HepG2 (cell line): ENCODE measurements at regions not wholly inside any gene's neighbourhood (a gene's known extent, or its start where the extent isn't known, plus 50 kb on each side); places are given as distances from the start of the nearest gene placed in this dataset.

Source experiments
- ATAC-seq: fragments of 200-7000 bp; cut with Tn5 transposase; 3 replicates; pipeline ENCODE4 v1.9.1; 2020; ENCODE audit warnings: mild to moderate bottlenecking, moderate library complexity
- BruUV-seq: library from RNA; stranded (reverse); fragments of 400-500 nt; replicated peaks from 2 replicates; lab custom pipeline; 2021; lab: Mats Ljungman, UMichigan
- CTCF ChIA-PET: fragments of 300-600 bp; formaldehyde crosslinking; extraction: SDS; loops from one replicate; lab custom pipeline; 2021; ENCODE audit warnings: low total read pairs, inconsistent platforms, low intra/inter-chr PET ratio; lab: Yijun Ruan, JAX
- POLR2A ChIA-PET: fragments of 350-600 bp; sonication (Branson Sonifier 250); formaldehyde crosslinking; loops from one replicate; lab custom pipeline; 2020; ENCODE audit warnings: antibody characterized with exemption, inconsistent platforms; lab: Yijun Ruan, JAX
- DNase-seq: peaks from one replicate; pipeline ENCODE4 v3.0.0-alpha.2; 2015; ENCODE audit warnings: low spot score
- FAIRE-seq: peaks from 3 replicates; lab custom pipeline; 2011; peaks lifted over from hg19 to GRCh38; lab: Jason Lieb, UNC
- H2AFZ ChIP-seq: one replicate; pipeline ENCODE4 v1.6.1; 2011; ENCODE audit warnings: low read length, inconsistent platforms
- H3K27ac ChIP-seq: fragments of 300-600 bp; 3 replicates; pipeline ENCODE4 v1.8.0; 2011; ENCODE audit warnings: mixed run types, mild to moderate bottlenecking, mixed read lengths, low read length, inconsistent platforms; ENCODE audit not compliant: insufficient read depth; ENCODE audit errors: extremely low read length
- H3K27me3 ChIP-seq, 2 experiments: fragments of 200-600 bp in 1 of 2; 2 replicates in 1 of 2; 3 replicates in 1 of 2; pipeline versions ENCODE4 v1.6.0 to v1.8.0; 2011; ENCODE audit warnings: low read length in 2 of 2, mild to moderate bottlenecking in 2 of 2, moderate library complexity in 2 of 2, inconsistent platforms in 1 of 2; ENCODE audit not compliant: insufficient read depth in 2 of 2, control insufficient read depth in 1 of 2
- H3K36me3 ChIP-seq, 2 experiments: fragments of 200-600 bp in 1 of 2; replicated peaks in 1 of 2; 2 replicates in 1 of 2; 3 replicates in 1 of 2; pipeline versions ENCODE4 v1.5.1 to v1.8.0; 2011; ENCODE audit warnings: low read length in 2 of 2, inconsistent platforms in 1 of 2; ENCODE audit not compliant: insufficient read depth in 2 of 2, control insufficient read depth in 1 of 2
- H3K4me1 ChIP-seq: 2 replicates; pipeline ENCODE4 v1.5.1; 2012; ENCODE audit warnings: low read length, inconsistent platforms; ENCODE audit not compliant: insufficient read depth
- H3K4me2 ChIP-seq: 2 replicates; pipeline ENCODE4 v1.6.0; 2011; ENCODE audit warnings: low read depth, low read length, inconsistent platforms
- H3K4me3 ChIP-seq, 3 experiments: fragments of 200-600 bp in 1 of 3; sonication (generic), shearing (Covaris generic) in 1 of 3; replicated peaks in 1 of 3; 2 replicates each; pipeline ENCODE4 v1.5.1; 2011 to 2016; ENCODE audit warnings: low read length in 3 of 3, inconsistent platforms in 2 of 3, low read depth in 2 of 3, mild to moderate bottlenecking in 2 of 3, control low read depth in 1 of 3, mixed read lengths in 1 of 3; ENCODE audit not compliant: insufficient read depth in 1 of 3
- H3K79me2 ChIP-seq: one replicate; pipeline ENCODE4 v1.6.1; 2011; ENCODE audit warnings: low read length, inconsistent platforms; ENCODE audit not compliant: insufficient read depth
- H3K9ac ChIP-seq: 2 replicates; pipeline ENCODE4 v1.6.0; 2011; ENCODE audit warnings: mild to moderate bottlenecking, low read depth, low read length, inconsistent platforms; ENCODE audit not compliant: insufficient read depth
- H3K9me3 ChIP-seq: 2 replicates; pipeline ENCODE4 v1.5.1; 2012; ENCODE audit warnings: mild to moderate bottlenecking, low read length
- H4K20me1 ChIP-seq: 2 replicates; pipeline ENCODE4 v1.6.0; 2011; ENCODE audit warnings: inconsistent platforms, mild to moderate bottlenecking, low read length, moderate library complexity; ENCODE audit not compliant: insufficient read depth
- IKZF1 ChIP-seq: fragments of 450-650 bp; IDR thresholded peaks from 2 replicates; pipeline ENCODE4 v1.7.1; 2016
- KLF16 ChIP-seq, 2 experiments: sonication (generic) in 1 of 2; formaldehyde crosslinking in 1 of 2; IDR thresholded peaks; 2 replicates each; pipeline versions ENCODE4 v1.6.1 to v1.8.0; 2016 to 2023; ENCODE audit warnings: missing genetic modification reagents in 2 of 2, missing compliant biosample characterization in 1 of 2
- MTF2 ChIP-seq: sonication (generic); formaldehyde crosslinking; IDR thresholded peaks from 2 replicates; pipeline ENCODE4 v1.5.0; 2020; ENCODE audit warnings: missing genetic modification reagents, borderline replicate concordance
- PAX8 ChIP-seq: sonication (generic); formaldehyde crosslinking; IDR thresholded peaks from 2 replicates; pipeline ENCODE4 v1.8.0; 2022; ENCODE audit warnings: mild to moderate bottlenecking, missing genetic modification reagents, borderline replicate concordance
- SNAI1 ChIP-seq: sonication (generic); formaldehyde crosslinking; IDR thresholded peaks from 2 replicates; pipeline ENCODE4 v1.5.0; 2020; ENCODE audit warnings: mild to moderate bottlenecking, missing genetic modification reagents, borderline replicate concordance
- TBX3 ChIP-seq: fragments of 450-650 bp; IDR thresholded peaks from 2 replicates; pipeline ENCODE4 v1.6.1; 2017; ENCODE audit warnings: antibody characterized with exemption, mild to moderate bottlenecking, inconsistent platforms, borderline replicate concordance
- ZNF430 ChIP-seq: sonication (generic); formaldehyde crosslinking; IDR thresholded peaks from 2 replicates; pipeline ENCODE4 v1.9.0; 2021; ENCODE audit warnings: mild to moderate bottlenecking, missing genetic modification reagents
- ZNF556 ChIP-seq: sonication (generic); formaldehyde crosslinking; IDR thresholded peaks from 2 replicates; pipeline ENCODE4 v1.4.0; 2020; ENCODE audit warnings: mild to moderate bottlenecking, missing genetic modification reagents, borderline replicate concordance
- ZNF609 ChIP-seq: sonication (generic); formaldehyde crosslinking; IDR thresholded peaks from 2 replicates; pipeline ENCODE4 v1.4.0; 2020; ENCODE audit warnings: mild to moderate bottlenecking, missing genetic modification reagents, borderline replicate concordance
- ZNF713 ChIP-seq: sonication (generic); formaldehyde crosslinking; IDR thresholded peaks from 2 replicates; pipeline ENCODE4 v1.4.0; 2020; ENCODE audit warnings: mild to moderate bottlenecking, missing genetic modification reagents
- ZNF773 ChIP-seq: sonication (generic); formaldehyde crosslinking; IDR thresholded peaks from 2 replicates; pipeline ENCODE4 v1.4.0; 2020; ENCODE audit warnings: missing genetic modification reagents, borderline replicate concordance
- ZNF777 ChIP-seq: sonication (generic); formaldehyde crosslinking; IDR thresholded peaks from 2 replicates; pipeline ENCODE4 v1.4.0; 2020; ENCODE audit warnings: missing genetic modification reagents
- WGBS: methylation state at CpG from one replicate; pipeline ENCODE4 v1.1.6; 2017; ENCODE audit warnings: low lambda C conversion rate; 5-methylcytosine and 5-hydroxymethylcytosine counted together
- in situ Hi-C: cut with HindIII; loops from 2 replicates; pipeline ENCODE4 v1.10.0; 2017; ENCODE audit warnings: low pct_unique_long_range_greater_than_20kb; ENCODE audit not compliant: extremely low pct_ligation_motif_present
- intact Hi-C: fragments of 100-400 bp; cut with micrococcal nuclease; formaldehyde crosslinking; loops from one replicate; pipeline ENCODE4 v1.10.0; 2022; ENCODE audit not compliant: unreplicated experiment

GRCh38 chr3:159030138-159030670, 228.3 kb downstream of the MFSD1 start:
- FAIRE-seq: no peak
- Histone ChIP-seq H3K79me2 (no peaks in the 10 kb centered on the region), H3K27ac (no peak overlapping the region), H3K36me3 (no peaks in the 10 kb centered on the region), H3K4me1 (no peaks in the 10 kb centered on the region), H3K27me3 (no peaks in the 10 kb centered on the region), H3K9ac (no peak overlapping the region), H4K20me1 (no peaks in the 10 kb centered on the region), H3K4me3 (no peak overlapping the region), H2AFZ (no peak overlapping the region), H3K4me2 (no peak overlapping the region), H3K9me3 (no peaks in the 10 kb centered on the region)
- ChIA-PET CTCF (no interaction called here), POLR2A (no interaction called here)
- no peak for DNase-seq
- intact Hi-C loops (no loop called here), in situ Hi-C loops (no loop called here)
- no TSS peak for BruUV-seq
- 0% methylated on average over 1 of the region's 1 CpG for WGBS
- TF ChIP-seq SNAI1 (no peak), PAX8 (no peak), TBX3 (no peak), ZNF773 (no peak), ZNF713 (CRISPR knock-in tag) (no peak), KLF16 (CRISPR knock-in tag; IDR thresholded peaks at IDR 0.05) (no peak), ZNF430 (no peak), IKZF1 (no peak), MTF2 (CRISPR knock-in tag) (no peak), ZNF609 (no peak), ZNF777 (CRISPR knock-in tag) (no peak), ZNF556 (no peak)
- ATAC-seq: no peak
